ENCODE measurements at regions not wholly inside any gene's neighbourhood (a gene's known extent, or its start where the extent isn't known, plus 50 kb on each side); places are given as distances from the start of the nearest gene placed in this dataset.

GRCh38 chr20:10978713-10979112 lies 304.9 kb upstream of the JAG1 start:
- TF ChIP-seq CTCF (IDR thresholded peaks at IDR 0.05; ENCODE audit: low read depth, low read length, missing control alignments) = no peak
- H3K36me3 ChIP-seq (replicated peaks) = no peaks in the 10 kb centered on the region
- no peaks in the 10 kb centered on the region for H3K27me3 ChIP-seq (replicated peaks)
- in situ Hi-C loops (cut with HindIII; ENCODE audit: low pct_ligation_motif_present, low sequenced_read_pairs) = no loop called here
- H3K27ac ChIP-seq = no peak overlapping the region
- no peak for DNase-seq
- H3K4me3 ChIP-seq (ENCODE audit: low read depth, low read length) = no peak overlapping the region

- no peak for TF ChIP-seq CTCF (IDR thresholded peaks at IDR 0.05; ENCODE audit: low read depth, low read length, missing control alignments)
- in situ Hi-C loops (cut with HindIII; ENCODE audit: low pct_ligation_motif_present, low sequenced_read_pairs) = no loop called here
- Histone ChIP-seq H3K27ac (peak overlapping the region; percentile 98), H3K36me3 (replicated peaks) (no peaks in the 10 kb centered on the region), H3K27me3 (replicated peaks) (no peaks in the 10 kb centered on the region), H3K4me3 (ENCODE audit: low read depth, low read length) (no peak overlapping the region)
- DNase-seq = peak; percentile 98
These were observed 308.9 kb upstream of the JAG1 start for GRCh38 chr20:10982692-10983091.

GRCh38 chr20:10984294-10984693 lies 310.5 kb upstream of the JAG1 start:
- no peak for DNase-seq
- Histone ChIP-seq H3K27ac (no peak overlapping the region), H3K27me3 (replicated peaks) (no peaks in the 10 kb centered on the region), H3K36me3 (replicated peaks) (no peaks in the 10 kb centered on the region), H3K4me3 (ENCODE audit: low read depth, low read length) (no peak overlapping the region)
- no peak for TF ChIP-seq CTCF (IDR thresholded peaks at IDR 0.05; ENCODE audit: low read depth, low read length, missing control alignments)
- in situ Hi-C loops (cut with HindIII; ENCODE audit: low pct_ligation_motif_present, low sequenced_read_pairs) = no loop called here

- no peak for DNase-seq
- no peak for TF ChIP-seq CTCF (IDR thresholded peaks at IDR 0.05; ENCODE audit: low read depth, low read length, missing control alignments)
- Histone ChIP-seq H3K27me3 (replicated peaks) (no peaks in the 10 kb centered on the region), H3K4me3 (ENCODE audit: low read depth, low read length) (no peak overlapping the region), H3K36me3 (replicated peaks) (no peaks in the 10 kb centered on the region), H3K27ac (peak overlapping the region; percentile 55)
- in situ Hi-C loops (cut with HindIII; ENCODE audit: low pct_ligation_motif_present, low sequenced_read_pairs) = no loop called here
These were observed 311.1 kb upstream of the JAG1 start for GRCh38 chr20:10984913-10985312.

GRCh38 chr20:10985536-10985935 lies 311.7 kb upstream of the JAG1 start:
- in situ Hi-C loops (cut with HindIII; ENCODE audit: low pct_ligation_motif_present, low sequenced_read_pairs) = no loop called here

More at GRCh38 chr20:10985536-10985935, 311.7 kb upstream of the JAG1 start:
- Histone ChIP-seq H3K36me3 (replicated peaks) (no peaks in the 10 kb centered on the region), H3K4me3 (ENCODE audit: low read depth, low read length) (no peak overlapping the region), H3K27ac (peak overlapping the region; percentile 55), H3K27me3 (replicated peaks) (no peaks in the 10 kb centered on the region)
- TF ChIP-seq CTCF (IDR thresholded peaks at IDR 0.05; ENCODE audit: low read depth, low read length, missing control alignments) = no peak
- DNase-seq = peak; percentile 64
